ENCODE measurements at regions not wholly inside any gene's neighbourhood (a gene's known extent, or its start where the extent isn't known, plus 50 kb on each side); places are given as distances from the start of the nearest gene placed in this dataset.

DNA sequence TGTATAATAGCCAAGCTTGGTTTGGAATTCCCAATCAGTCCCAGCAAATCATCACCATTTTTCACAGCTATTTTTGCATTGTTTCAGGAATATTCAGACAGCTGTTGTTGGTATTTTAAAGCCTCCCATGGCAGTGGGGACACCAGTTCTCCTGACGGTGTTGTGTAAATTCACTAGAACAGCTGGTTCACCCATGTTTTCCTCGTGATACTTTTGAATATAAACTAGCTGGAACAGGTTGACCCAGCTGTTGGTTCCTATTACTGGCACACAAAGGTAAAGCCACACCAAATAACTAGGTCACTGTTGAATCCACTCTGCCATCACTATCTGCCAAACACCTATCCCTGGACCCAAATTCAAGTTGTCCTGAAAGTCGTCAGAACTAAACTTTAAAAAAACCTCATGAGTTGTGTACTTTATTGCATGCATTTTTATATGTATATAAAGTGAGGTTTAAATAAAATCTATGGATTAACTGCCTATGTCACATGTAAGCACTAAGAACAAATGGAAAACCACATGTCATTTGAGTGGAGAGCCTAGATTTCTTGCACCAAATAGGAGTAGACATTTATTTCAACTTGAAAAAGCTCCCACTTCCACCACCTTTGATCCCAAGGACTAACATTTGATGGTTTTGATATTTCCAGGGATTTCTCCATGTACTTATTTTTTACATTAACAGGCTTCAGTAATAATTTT lies 121.9 kb upstream of the PIK3R1 start:
- TF ChIP-seq, protein P1, sequence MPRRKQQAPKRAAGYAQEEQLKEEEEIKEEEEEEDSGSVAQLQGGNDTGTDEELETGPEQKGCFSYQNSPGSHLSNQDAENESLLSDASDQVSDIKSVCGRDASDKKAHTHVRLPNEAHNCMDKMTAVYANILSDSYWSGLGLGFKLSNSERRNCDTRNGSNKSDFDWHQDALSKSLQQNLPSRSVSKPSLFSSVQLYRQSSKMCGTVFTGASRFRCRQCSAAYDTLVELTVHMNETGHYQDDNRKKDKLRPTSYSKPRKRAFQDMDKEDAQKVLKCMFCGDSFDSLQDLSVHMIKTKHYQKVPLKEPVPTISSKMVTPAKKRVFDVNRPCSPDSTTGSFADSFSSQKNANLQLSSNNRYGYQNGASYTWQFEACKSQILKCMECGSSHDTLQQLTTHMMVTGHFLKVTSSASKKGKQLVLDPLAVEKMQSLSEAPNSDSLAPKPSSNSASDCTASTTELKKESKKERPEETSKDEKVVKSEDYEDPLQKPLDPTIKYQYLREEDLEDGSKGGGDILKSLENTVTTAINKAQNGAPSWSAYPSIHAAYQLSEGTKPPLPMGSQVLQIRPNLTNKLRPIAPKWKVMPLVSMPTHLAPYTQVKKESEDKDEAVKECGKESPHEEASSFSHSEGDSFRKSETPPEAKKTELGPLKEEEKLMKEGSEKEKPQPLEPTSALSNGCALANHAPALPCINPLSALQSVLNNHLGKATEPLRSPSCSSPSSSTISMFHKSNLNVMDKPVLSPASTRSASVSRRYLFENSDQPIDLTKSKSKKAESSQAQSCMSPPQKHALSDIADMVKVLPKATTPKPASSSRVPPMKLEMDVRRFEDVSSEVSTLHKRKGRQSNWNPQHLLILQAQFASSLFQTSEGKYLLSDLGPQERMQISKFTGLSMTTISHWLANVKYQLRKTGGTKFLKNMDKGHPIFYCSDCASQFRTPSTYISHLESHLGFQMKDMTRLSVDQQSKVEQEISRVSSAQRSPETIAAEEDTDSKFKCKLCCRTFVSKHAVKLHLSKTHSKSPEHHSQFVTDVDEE (CRISPR knock-in tag; IDR thresholded peaks at IDR 0.05), result no peak
- no peak for TF ChIP-seq ZFP3 (CRISPR knock-in tag; IDR thresholded peaks at IDR 0.05)
- no peak for TF ChIP-seq ZNF70 (CRISPR knock-in tag; IDR thresholded peaks at IDR 0.05)

All from SK-N-SH treated with all-trans-retinoic acid at 6 μM for 48 hours (cell line).